ENCODE measurements at regions not wholly inside any gene's neighbourhood (a gene's known extent, or its start where the extent isn't known, plus 50 kb on each side); places are given as distances from the start of the nearest gene placed in this dataset.

- no peak for DNase-seq (ENCODE audit: low read depth in 1 of 2, low spot score in 1 of 2)
- Histone ChIP-seq H3K9me3 (no peaks in the 10 kb centered on the region), H3K27ac (no peak overlapping the region), H3K4me2 (no peak overlapping the region), H3K4me1 (no peaks in the 10 kb centered on the region), H3K4me3 (no peak overlapping the region)
- TF ChIP-seq, protein P1, sequence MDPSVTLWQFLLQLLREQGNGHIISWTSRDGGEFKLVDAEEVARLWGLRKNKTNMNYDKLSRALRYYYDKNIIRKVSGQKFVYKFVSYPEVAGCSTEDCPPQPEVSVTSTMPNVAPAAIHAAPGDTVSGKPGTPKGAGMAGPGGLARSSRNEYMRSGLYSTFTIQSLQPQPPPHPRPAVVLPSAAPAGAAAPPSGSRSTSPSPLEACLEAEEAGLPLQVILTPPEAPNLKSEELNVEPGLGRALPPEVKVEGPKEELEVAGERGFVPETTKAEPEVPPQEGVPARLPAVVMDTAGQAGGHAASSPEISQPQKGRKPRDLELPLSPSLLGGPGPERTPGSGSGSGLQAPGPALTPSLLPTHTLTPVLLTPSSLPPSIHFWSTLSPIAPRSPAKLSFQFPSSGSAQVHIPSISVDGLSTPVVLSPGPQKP (IDR thresholded peaks at IDR 0.05; ENCODE audit: low read depth, low read length) = no peak
- TF ChIP-seq MAFK (IDR thresholded peaks at IDR 0.05; ENCODE audit: partially characterized antibody) = peak; percentile 73
- POLR2A ChIA-PET = no interaction called here
- 89% methylated on average over 1 of the region's 1 CpG for whole genome bisulfite sequencing (ENCODE audit: missing lambda C conversion rate)
- CTCF ChIA-PET = no interaction called here
- ATAC-seq = no peak
- FAIRE-seq = no peak
These were observed 50.0 kb upstream of the NAA35 start for GRCh38 chr9:85890962-85891361.

All from A549 (cell line).